Activated naive CD8-positive, alpha-beta T cell treated with anti-CD3 and anti-CD28 coated beads, Interleukin-2, amount 50 U/mL, for 16 hours (primary cell): ENCODE measurements at regions not wholly inside any gene's neighbourhood (a gene's known extent, or its start where the extent isn't known, plus 50 kb on each side); places are given as distances from the start of the nearest gene placed in this dataset.

Source experiments
- DNase-seq: peaks from one replicate; pipeline ENCODE4 v3.0.0-alpha.2; 2020; ENCODE audit warnings: low read depth, low spot score

DNA sequence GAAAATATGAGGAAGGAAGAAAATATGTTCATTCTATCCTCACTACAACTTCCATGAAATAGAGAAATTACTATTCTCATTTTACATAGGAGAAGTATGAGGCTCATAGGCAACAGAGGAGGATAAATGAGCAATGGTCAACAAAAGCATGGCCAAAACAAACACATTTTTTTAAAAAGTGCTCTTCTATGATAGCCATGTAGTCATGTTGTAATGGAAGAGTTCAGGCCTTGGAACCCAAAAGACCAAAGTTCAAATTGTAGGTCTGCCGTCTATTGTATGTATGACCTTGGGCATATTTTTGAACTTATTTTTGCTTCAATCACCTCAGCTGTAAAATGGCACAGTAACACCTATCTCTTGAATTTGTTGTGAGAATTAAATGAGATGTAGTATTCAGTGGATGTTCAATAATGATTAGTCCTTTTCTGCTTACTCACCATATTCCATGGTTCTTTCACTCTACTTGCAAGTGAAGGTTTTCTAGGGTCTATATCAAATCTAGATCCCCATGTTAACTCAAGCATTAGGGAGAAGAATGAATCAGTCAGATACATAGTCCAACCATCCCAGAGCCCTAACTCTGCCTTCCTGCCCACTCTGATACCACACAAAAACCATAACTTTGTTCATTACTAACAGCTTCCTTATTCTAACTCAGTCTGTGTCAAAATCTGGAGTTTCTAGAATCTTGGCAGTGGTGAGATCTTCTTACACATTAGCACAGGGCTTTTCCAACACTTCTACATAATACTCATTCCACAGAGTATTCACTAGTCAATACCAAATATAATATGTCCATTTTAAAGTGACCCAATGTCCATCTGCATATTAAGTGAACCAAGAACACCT, 353.2 kb downstream of the PLPP3 start:
- DNase-seq = no peak

DNA sequence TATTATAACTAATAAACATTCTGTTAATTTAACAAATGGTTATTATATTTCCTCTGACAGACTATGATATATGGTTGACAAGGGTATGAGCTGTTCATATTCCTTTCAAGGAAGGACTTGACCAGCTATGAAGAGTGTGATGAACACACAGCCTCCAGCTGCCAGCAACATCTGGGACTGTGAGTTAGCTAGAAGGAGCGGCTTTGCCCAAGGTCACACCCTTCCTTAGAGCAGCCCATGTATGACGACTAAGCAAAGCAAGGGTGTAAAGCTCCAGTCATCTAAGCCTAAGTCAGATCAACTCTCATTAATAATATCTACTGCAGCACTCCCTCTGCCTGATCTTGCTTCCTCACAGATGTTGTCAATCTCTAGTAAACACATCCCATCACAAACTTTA, 355.4 kb downstream of the PLPP3 start:
- no peak for DNase-seq

DNA sequence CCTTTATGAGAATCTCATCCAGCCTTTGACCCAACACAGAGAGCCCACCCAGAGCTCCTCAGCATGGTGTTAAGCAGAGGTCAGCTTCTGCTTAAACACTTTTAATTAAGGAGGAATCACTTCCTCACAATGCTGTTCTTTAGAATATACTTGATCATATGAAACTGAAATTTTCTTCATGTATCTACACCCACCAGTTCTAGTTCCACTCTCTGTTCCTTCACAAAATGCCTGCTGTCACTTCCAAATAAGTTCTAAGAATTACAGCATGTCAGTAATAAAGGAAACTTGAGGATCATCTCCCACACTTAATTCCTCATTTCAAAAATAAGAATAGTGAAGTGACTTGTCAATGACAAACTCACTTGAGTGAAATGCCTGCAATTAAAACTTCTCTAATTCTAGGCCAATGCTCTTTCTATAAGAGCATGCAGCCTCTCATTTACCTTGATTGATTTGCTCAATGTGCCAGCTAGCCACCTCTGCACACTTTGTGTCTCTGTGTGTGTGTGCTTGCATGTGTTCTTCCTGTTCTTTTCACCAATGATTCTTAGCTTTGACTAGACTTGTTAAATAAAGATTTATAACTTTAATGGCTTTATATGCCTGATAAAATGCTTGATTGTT, 356.3 kb downstream of the PLPP3 start:
- DNase-seq = no peak

DNA sequence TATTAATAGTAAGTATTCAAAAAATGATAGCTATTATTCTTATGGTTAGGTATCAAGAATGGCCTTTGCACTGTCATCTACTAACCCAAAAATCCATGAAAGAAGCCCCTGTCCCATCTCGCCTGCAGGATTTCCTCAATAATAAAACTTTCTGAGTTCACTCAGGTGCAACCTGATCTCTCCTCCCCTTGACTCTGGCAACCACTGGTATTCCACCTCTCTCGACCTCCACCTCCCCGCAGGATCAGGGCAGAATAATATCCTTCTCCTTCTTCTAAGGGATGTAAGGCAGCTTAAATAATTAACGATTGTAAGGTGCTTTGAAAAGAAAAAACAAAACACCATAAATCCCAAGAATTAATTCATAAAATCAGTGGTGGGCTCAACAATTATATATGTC, 359.3 kb downstream of the PLPP3 start:
- no peak for DNase-seq

DNA sequence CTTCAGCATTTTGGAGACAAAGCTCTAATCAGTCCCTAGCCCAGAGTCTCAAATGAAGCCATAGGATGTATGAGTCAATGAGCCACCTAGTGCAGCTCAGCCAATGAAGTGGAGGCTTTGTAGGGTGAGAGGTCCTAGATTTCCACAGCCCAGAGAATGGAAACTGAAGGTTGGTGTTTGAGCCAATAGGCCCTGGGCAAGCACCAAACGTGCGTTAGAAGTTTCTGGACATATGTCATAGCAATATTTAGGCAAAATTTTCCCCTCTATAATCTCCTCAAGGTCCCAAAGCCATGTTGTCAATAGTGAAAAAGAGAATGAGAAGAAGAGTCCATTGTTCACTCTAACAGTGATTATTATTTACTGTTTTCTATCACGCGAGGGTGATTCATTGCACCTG, 361.3 kb downstream of the PLPP3 start:
- no peak for DNase-seq

DNA sequence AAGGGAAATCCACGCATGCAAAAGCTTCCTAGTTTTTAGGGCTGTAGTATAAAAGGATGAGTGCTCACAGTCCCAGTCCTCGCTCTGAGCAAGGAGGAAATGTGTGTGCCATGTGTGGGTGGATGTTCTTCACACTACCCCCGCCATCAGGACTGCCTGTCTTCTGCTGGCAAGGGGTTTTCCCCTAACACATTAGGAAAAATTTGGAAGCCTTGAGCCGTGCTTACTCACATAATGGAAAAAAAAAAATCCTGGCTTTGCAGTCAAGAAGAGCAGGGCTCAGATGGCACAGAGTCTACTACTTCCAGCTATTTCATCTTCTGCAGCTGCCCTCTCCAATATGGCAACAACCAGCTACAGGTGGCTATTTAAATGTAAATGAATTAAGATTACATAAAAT, 363.1 kb downstream of the PLPP3 start:
- no peak for DNase-seq

DNA sequence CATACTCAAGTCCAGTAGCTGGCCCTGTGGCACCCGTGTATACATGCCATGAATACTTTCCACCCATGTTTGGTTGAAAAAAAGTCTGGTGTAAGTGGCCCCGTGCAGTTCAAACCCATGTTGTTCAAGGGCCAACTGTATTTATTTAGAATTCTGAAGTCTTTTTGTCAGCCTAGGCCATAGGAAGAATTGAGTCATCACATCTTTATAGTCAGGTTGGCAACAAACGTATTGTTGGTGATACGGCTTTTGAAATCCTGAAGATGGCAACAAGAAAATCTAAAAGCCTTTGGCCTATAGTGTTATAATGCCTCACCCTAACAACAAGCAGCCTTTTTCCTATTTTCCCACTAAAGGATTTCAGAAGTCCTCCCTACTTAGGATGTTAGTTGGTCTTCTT, 363.6 kb downstream of the PLPP3 start:
- no peak for DNase-seq

DNA sequence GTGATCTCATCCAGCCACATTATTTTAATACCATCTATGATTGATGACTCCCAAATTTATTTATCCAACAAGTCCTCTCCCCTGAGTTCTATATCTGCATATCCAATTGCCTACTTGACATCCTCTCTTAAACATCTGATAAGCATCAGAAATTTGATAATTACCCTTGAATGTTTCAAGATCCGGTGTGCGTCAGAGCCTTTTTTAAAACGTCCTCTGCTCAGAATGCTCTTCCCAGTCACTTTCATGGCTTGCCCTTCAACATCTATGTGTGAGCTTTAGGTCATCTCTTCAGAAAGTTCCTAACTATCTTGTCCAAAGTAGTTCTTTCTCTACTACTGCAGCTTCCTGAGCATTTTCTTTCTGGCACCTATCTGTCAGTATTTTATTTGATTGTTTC, 364.3 kb downstream of the PLPP3 start:
- DNase-seq = no peak

DNA sequence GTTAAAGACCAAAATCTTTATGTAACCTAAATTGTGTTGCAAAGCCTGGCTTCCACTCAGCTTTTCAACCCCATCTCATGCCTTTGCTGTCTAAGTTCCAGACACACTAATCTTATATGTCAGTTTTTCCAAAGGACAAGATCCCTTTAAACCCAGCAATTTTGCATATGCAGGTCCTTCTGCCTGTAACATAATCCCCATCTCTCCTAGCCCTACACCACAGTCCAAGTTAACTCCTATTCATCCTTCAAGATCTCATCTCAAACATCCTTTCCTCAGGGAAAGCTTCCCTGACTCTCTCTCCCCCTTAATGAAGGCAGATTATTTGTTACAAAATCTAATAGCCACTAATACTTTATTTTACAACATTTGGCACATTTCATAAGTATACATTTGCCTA, 366.3 kb downstream of the PLPP3 start:
- DNase-seq = no peak

DNA sequence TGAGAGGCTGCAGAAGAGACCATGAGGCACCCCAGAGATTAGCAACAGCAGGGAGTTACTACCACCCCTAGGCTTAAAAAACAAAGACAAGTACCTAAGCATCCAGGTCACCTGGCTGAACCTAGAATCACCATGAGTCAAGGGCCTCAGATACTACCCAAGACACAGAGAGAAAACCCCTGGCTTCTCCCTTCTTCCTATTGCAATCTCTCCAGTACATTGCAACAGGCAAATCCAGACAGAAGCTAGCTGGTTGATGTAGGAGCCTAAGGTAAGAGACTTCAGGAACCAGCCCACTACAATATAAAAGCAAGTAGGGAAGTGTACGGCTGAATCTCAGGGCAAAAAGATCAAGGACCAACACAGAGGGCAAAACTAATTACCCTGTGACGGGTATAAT, 367.2 kb downstream of the PLPP3 start:
- DNase-seq = no peak

DNA sequence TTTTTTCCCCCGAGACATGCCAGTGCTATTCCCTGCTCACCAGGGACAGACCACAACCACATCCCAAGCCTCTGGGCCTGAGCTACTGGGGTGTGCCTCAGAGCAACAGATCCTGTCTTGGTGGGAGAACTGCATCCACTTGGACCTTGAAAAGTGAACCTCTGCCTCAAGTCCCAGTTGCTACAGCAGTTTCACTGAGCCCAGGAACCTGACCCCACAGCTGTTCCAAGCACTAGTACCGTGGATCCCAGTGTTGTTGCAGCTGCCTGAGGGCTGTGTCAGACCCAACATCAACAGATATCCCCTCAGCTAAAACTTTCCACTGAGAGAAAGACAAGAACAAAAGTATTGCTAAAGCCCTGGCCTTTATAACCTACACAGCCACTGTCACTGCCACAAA, 373.0 kb downstream of the PLPP3 start:
- no peak for DNase-seq

DNA sequence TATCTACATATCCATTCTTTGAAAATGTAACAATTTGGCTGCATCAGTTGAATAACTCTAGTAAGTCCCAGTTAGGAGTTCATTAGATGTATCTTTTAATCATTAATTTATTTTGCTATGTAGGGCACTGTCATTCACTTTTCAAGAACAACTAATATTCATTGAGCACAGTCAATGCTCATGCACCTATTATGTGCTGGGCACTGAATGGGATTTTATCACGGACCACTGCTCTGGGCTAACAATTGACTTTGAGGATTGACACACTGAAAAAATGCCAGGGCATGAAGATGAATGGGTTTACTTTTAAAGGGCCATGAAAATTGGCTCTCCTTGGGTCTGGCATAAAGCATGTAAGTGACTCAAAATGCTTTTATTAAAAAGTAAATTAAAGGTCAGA, 375.2 kb downstream of the PLPP3 start:
- DNase-seq = no peak

DNA sequence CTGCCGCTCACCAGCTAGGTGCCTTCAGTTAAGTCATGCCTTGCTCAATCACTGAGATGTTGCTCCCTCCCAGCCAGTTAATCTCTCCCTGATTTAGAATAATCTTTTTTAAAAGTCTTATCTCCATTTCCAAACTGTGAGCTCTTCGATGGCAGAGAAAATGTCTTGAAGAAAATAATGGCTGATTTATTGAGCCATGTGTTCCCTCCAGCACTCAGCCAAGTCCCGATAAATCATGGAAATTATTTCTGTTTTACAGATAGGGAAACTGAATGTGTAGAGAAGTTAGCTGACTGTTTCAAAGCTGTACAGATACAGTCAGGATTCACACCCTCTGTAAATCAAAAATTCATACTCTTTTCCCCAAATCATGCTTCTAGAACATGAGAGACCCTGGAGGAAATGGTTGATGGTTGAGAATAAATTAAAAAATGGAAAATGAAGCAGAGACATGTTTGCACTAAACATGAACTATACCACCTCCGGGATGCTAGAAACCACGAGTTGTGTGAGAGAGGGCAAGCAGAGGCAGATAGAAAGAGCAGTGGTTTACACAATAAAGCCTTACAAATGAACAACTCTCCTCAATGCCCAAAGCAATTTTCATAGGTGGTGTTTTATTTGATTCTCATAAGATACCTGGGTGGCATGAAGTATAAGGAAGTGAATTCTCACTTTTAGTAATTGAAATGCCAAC, 376.4 kb downstream of the PLPP3 start:
- DNase-seq = no peak

DNA sequence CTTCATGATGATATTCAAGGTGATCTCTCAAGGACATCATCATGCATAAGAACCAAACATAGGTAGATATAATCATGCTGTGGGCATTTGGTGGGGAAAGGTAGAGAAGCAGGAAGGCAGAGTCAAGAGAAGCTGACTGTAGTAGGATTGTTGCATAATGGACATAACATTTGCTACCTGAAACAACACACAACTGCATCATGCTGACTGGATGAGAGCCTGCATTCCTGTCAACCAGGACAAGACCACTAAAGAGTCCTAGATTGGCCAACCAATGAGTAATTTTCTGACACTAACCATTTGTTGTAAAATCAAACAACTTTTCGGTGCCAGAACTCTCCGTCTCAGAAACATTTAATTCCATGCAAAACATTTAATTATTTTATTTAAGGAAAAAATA, 377.2 kb downstream of the PLPP3 start:
- no peak for DNase-seq

DNA sequence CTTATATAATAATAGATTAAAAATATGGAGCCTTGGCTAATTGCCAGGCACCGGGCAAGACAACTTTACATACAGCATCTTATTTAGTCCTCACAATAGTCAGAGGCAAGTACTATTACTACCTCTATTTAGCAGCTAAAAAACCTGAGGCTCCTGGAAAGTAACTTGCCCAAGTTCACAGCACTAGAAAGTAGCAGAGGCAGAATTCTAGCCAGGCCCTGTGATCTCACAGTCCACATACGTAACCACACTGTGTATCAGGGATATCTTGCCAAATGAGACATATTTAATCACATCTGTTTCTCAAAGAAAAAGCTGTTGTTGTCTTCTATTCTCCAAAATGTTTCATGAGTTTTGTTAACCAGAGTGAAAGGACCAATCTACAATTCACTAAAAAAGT, 378.5 kb downstream of the PLPP3 start:
- no peak for DNase-seq

DNA sequence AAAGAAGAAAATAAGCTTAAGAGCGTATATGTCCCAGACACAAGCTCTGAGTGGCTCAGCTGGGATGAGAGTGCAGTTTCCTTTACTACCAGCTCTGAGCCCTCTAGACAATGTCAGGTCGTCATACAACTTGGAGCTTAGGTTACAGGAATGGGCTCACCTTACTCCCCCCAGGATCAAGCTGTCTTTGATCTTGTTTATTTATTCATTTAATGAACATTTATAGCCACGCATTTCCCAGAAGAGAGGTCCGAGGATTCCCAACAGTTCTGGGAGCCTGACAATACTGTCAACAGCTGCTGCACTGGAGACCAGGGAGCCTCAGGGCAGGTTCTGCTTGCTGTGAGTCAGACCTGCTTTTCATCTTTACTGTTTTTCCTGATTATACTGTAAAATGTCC, 378.9 kb downstream of the PLPP3 start:
- DNase-seq = no peak

DNA sequence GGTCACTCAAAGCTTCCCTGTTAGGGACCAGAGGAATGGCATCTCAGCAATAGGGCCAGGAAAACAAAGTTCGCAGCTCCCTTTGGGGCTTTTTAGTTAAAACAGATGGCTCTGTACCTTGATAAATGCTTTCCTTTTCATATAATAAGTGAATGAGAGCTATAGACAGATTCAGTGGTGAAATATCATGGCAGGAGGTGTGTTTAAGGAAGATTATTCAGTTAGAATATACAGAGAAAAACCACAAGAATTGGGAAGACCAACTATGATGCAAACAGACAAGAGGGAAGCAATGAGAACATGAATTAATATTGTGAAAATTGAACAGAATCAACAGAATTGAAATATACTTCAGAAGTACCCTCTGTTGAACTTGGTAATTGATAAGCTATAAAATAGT, 379.4 kb downstream of the PLPP3 start:
- no peak for DNase-seq

DNA sequence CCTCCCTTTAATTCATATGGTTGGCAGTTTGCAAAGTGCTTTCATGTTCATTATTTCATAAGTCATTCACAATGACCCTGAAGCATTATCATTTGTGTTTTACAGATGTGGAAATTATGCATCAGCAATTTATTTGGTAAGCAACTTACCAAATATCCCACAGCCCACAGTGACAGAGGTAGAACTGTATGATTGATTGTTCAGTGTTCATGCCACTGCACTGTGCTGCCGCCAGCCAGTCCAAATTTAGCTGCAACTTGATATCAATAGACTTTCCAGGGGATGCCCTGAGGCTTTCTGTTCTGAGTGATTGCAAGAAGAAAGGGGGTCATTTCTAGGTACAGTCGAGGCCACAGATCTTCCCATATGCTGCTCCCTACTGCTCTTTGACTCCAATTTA, 380.3 kb downstream of the PLPP3 start:
- DNase-seq = no peak

DNA sequence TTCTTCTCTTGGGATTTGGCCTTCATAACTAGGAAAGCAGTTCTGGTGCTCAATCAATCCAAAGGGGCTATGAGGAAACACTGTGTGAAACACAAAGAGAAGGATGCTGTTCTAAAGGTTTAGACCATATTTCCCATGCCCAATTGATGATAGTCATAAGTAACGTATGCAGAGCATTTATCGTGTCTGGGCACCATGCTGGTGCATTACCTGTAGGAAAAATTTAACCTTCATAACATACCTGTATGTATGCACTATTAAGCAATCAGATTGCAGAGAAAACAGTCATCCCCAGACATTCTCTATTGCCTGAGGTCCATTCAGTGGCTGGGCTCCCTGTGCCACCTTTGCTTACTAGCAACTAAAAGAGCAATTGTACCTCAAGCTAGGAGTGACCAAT, 381.4 kb downstream of the PLPP3 start:
- DNase-seq = no peak

DNA sequence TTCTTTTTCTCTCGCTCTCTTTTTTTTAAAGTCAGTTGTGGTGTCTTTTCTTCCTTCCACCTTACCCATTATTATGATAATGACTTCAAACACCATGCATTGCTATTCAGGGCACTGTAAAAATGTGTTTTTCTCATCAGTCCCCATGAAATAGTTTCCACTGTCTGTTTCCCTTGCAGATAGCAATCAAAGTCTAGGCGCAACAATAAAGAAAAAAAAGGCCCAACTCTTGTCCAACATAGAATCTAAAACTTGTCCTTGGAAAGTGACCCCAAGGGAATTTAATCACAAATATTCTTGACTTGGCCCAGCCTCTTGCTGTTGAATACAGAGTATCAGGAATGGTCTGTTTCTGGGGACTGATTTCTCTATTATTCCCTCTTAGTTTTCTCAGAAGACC, 382.5 kb downstream of the PLPP3 start:
- no peak for DNase-seq

DNA sequence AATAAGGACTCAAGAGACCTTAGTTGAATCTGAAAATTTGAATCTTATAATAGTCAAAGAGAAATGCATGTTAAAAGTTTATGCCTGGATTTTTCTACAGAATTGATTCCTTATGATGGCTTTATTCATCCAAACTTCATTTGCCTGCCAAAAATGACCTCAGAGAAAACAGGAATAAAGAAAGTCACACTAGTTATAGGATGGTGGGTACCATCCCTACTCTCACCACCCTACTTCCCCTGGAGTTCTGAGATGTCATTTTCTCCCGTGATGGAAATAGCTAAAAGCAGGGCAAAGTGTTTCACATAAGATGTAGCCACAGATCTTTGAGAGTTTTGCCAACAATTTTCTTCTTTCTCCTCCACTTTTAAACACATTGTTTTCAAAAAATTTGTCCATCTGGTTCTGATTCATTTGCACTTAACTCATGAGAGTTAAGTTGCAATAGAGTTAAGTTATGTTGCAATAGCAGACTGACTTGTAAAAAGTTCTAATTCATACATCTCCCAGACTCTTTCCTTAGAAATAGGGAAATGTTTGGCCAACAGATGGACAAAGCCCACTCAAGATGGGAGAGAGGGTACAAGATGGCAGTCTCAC, 384.6 kb downstream of the PLPP3 start:
- no peak for DNase-seq

DNA sequence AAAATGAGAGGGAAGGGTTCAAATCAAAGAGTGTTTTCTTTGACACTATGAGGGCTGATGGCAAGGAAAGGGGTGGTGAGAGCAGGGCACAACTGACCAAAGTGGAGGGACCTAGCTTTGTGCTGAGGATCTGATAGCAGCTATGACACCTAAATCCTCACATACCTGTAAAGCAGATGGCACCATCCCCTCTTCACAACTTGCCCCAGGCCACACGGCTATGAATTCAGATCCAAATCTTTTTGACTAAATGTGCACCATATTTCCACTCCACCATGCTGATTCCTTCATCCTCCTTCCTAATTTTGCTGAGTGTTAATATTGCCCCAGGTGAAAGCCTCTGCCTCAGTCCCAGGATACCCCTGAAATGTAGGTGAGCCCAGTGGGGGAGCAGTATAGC, 385.7 kb downstream of the PLPP3 start:
- no peak for DNase-seq

DNA sequence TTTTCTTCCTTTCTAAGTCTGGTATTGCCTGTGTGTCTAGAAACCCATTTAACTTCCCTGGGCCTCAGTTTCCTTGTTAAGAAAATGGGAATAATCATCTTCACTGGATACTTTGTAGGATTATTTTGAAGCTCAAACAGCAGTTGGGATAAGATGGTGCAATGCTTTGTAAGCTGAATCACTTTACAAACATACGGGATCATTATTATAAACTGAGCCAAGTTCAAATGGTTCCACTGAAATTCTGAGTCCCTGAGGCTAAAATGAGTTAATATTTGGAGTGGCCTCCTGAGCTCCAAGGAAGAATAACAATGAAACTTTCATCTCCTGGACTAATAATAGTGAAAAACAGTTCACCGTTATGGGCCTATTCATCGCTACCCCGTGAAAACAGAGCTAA, 388.0 kb downstream of the PLPP3 start:
- DNase-seq = no peak
